Cardiac muscle cell (in vitro differentiated cells and primary cell): ENCODE measurements at regions not wholly inside any gene's neighbourhood (a gene's known extent, or its start where the extent isn't known, plus 50 kb on each side); places are given as distances from the start of the nearest gene placed in this dataset.

Source experiments
- DNase-seq, 2 donors: peaks; one replicate each; pipeline versions ENCODE4 v3.0.0 to v3.0.0-alpha.2; 2010 to 2017; ENCODE audit warnings: low read depth in 1 of 2, low spot score in 1 of 2
- H3K27ac ChIP-seq: fragments of 200-600 bp; sonication (generic); 2 replicates; pipeline ENCODE4 v1.5.1; 2016
- H3K27me3 ChIP-seq: fragments of 200-600 bp; sonication (generic); 2 replicates; pipeline ENCODE4 v1.6.0; 2016; ENCODE audit warnings: control low read depth
- H3K36me3 ChIP-seq: fragments of 200-600 bp; sonication (generic); 2 replicates; pipeline ENCODE4 v1.5.1; 2016; ENCODE audit warnings: control low read depth
- H3K4me1 ChIP-seq: fragments of 200-600 bp; sonication (generic); 2 replicates; pipeline ENCODE4 v1.8.1; 2017; ENCODE audit warnings: low read depth, mild to moderate bottlenecking, mixed run types
- H3K4me3 ChIP-seq: fragments of 200-600 bp; sonication (generic); 2 replicates; pipeline ENCODE4 v1.5.1; 2016; ENCODE audit warnings: mild to moderate bottlenecking
- H3K9me3 ChIP-seq: fragments of 200-600 bp; sonication (generic); 2 replicates; pipeline ENCODE4 v1.5.1; 2017; ENCODE audit warnings: low read depth, mild to moderate bottlenecking, control low read depth
- CTCF ChIP-seq: IDR thresholded peaks from 2 replicates; pipeline ENCODE4 v1.5.1; 2012; ENCODE audit warnings: low read depth, mild to moderate bottlenecking, low read length

GRCh38 chr20:39813190-39813829 is 851.2 kb downstream of the DHX35 start:
- TF ChIP-seq CTCF = no peak
- no peaks in the 10 kb centered on the region for H3K36me3 ChIP-seq
- H3K4me3 ChIP-seq = no peak overlapping the region
- DNase-seq = no peak
- no peaks in the 10 kb centered on the region for H3K27me3 ChIP-seq
- H3K9me3 ChIP-seq = no peaks in the 10 kb centered on the region
- no peak overlapping the region for H3K27ac ChIP-seq
- H3K4me1 ChIP-seq = no peaks in the 10 kb centered on the region

GRCh38 chr20:39812116-39812515 is 850.0 kb downstream of the DHX35 start:
- no peak for TF ChIP-seq CTCF
- Histone ChIP-seq H3K27ac (no peak overlapping the region), H3K4me1 (no peaks in the 10 kb centered on the region), H3K27me3 (no peaks in the 10 kb centered on the region), H3K4me3 (no peak overlapping the region), H3K9me3 (no peaks in the 10 kb centered on the region), H3K36me3 (no peaks in the 10 kb centered on the region)
- DNase-seq = no peak

- Histone ChIP-seq H3K36me3 (no peaks in the 10 kb centered on the region), H3K27ac (no peak overlapping the region), H3K9me3 (no peaks in the 10 kb centered on the region), H3K4me3 (no peak overlapping the region), H3K27me3 (no peaks in the 10 kb centered on the region), H3K4me1 (no peaks in the 10 kb centered on the region)
- no peak for TF ChIP-seq CTCF
- no peak for DNase-seq
These were observed 848.2 kb downstream of the DHX35 start for GRCh38 chr20:39810309-39810708.

- Histone ChIP-seq H3K4me3 (no peak overlapping the region), H3K9me3 (no peaks in the 10 kb centered on the region), H3K27ac (no peak overlapping the region), H3K4me1 (no peaks in the 10 kb centered on the region), H3K27me3 (no peaks in the 10 kb centered on the region), H3K36me3 (no peaks in the 10 kb centered on the region)
- no peak for TF ChIP-seq CTCF
- no peak for DNase-seq
These were observed 846.5 kb downstream of the DHX35 start for GRCh38 chr20:39808613-39809012.

- no peak overlapping the region for H3K4me3 ChIP-seq
- DNase-seq = peak in 1 of 2 donors; percentile 76
- TF ChIP-seq CTCF = no peak
- H3K9me3 ChIP-seq = no peaks in the 10 kb centered on the region
- no peak overlapping the region for H3K27ac ChIP-seq
- no peaks in the 10 kb centered on the region for H3K27me3 ChIP-seq
- no peaks in the 10 kb centered on the region for H3K36me3 ChIP-seq
- no peaks in the 10 kb centered on the region for H3K4me1 ChIP-seq
These were observed 838.4 kb downstream of the DHX35 start for GRCh38 chr20:39800548-39800947.
